ENCODE measurements at regions not wholly inside any gene's neighbourhood (a gene's known extent, or its start where the extent isn't known, plus 50 kb on each side); places are given as distances from the start of the nearest gene placed in this dataset.

GRCh38 chr10:118504467-118505205, 90.8 kb downstream of the PRLHR start:
- TF ChIP-seq CTCF (IDR thresholded peaks at IDR 0.05) (no peak), EZH2 (IDR thresholded peaks at IDR 0.05) (no peak), EZH2phosphoT487 (IDR thresholded peaks at IDR 0.05) (no peak)
